ENCODE measurements at regions not wholly inside any gene's neighbourhood (a gene's known extent, or its start where the extent isn't known, plus 50 kb on each side); places are given as distances from the start of the nearest gene placed in this dataset.

- FAIRE-seq (no peak), DNase-seq (ENCODE audit: insufficient read length, low spot score) (no peak)
- TF ChIP-seq POU2F2 (IDR thresholded peaks at IDR 0.05; ENCODE audit: low read depth, low read length), result no peak
- no peak for TF ChIP-seq POLR2AphosphoS5 (IDR thresholded peaks at IDR 0.05; ENCODE audit: low read depth, low read length)
- TF ChIP-seq SPI1 (IDR thresholded peaks at IDR 0.05; ENCODE audit: low read depth, low read length), result no peak
- no peak for TF ChIP-seq TAF1 (IDR thresholded peaks at IDR 0.05; ENCODE audit: low read depth, low read length)
These were observed 1531.6 kb downstream of the KCNT2 start for GRCh38 chr1:195076682-195077081.

GRCh38 chr1:195075973-195076372, 1532.3 kb downstream of the KCNT2 start:
- FAIRE-seq, result no peak
- TF ChIP-seq POLR2AphosphoS5 (IDR thresholded peaks at IDR 0.05; ENCODE audit: low read depth, low read length) (no peak), SPI1 (IDR thresholded peaks at IDR 0.05; ENCODE audit: low read depth, low read length) (no peak), PAX5 (IDR thresholded peaks at IDR 0.05; ENCODE audit: insufficient read depth, low read length, severe bottlenecking) (no peak), POU2F2 (IDR thresholded peaks at IDR 0.05; ENCODE audit: low read depth, low read length) (no peak), TAF1 (IDR thresholded peaks at IDR 0.05; ENCODE audit: low read depth, low read length) (no peak), POLR2A (IDR thresholded peaks at IDR 0.05; ENCODE audit: low read depth, low read length) (no peak)
- no peak for DNase-seq (ENCODE audit: insufficient read length, low spot score)

- TF ChIP-seq POLR2A (IDR thresholded peaks at IDR 0.05; ENCODE audit: low read depth, low read length), result no peak
- no peak for TF ChIP-seq POU2F2 (IDR thresholded peaks at IDR 0.05; ENCODE audit: low read depth, low read length)
- no peak for TF ChIP-seq PAX5 (IDR thresholded peaks at IDR 0.05; ENCODE audit: insufficient read depth, low read length, severe bottlenecking)
- no peak for FAIRE-seq
- DNase-seq (ENCODE audit: insufficient read length, low spot score), result no peak
These were observed 1536.8 kb downstream of the KCNT2 start for GRCh38 chr1:195071461-195071860.

GRCh38 chr1:195065437-195065836, 1542.8 kb downstream of the KCNT2 start:
- FAIRE-seq, result no peak
- TF ChIP-seq TAF1 (IDR thresholded peaks at IDR 0.05; ENCODE audit: low read depth, low read length), result no peak
- TF ChIP-seq POLR2AphosphoS5 (IDR thresholded peaks at IDR 0.05; ENCODE audit: low read depth, low read length), result no peak
- TF ChIP-seq SPI1 (IDR thresholded peaks at IDR 0.05; ENCODE audit: low read depth, low read length), result no peak
- no peak for TF ChIP-seq POU2F2 (IDR thresholded peaks at IDR 0.05; ENCODE audit: low read depth, low read length)
- no peak for TF ChIP-seq POLR2A (IDR thresholded peaks at IDR 0.05; ENCODE audit: low read depth, low read length)
- no peak for TF ChIP-seq PAX5 (IDR thresholded peaks at IDR 0.05; ENCODE audit: insufficient read depth, low read length, severe bottlenecking)
- DNase-seq (ENCODE audit: insufficient read length, low spot score), result no peak

- DNase-seq (ENCODE audit: insufficient read length, low spot score) (no peak), FAIRE-seq (no peak)
- TF ChIP-seq POLR2A (IDR thresholded peaks at IDR 0.05; ENCODE audit: low read depth, low read length) (no peak), POLR2AphosphoS5 (IDR thresholded peaks at IDR 0.05; ENCODE audit: low read depth, low read length) (no peak), SPI1 (IDR thresholded peaks at IDR 0.05; ENCODE audit: low read depth, low read length) (no peak), TAF1 (IDR thresholded peaks at IDR 0.05; ENCODE audit: low read depth, low read length) (no peak), PAX5 (IDR thresholded peaks at IDR 0.05; ENCODE audit: insufficient read depth, low read length, severe bottlenecking) (no peak), POU2F2 (IDR thresholded peaks at IDR 0.05; ENCODE audit: low read depth, low read length) (no peak)
These were observed 1543.9 kb downstream of the KCNT2 start for GRCh38 chr1:195064358-195064757.

GRCh38 chr1:195054217-195054687, 1554.0 kb downstream of the KCNT2 start:
- no peak for FAIRE-seq
- no peak for DNase-seq (ENCODE audit: insufficient read length, low spot score)
- TF ChIP-seq POLR2AphosphoS5 (IDR thresholded peaks at IDR 0.05; ENCODE audit: low read depth, low read length), result no peak
- TF ChIP-seq TAF1 (IDR thresholded peaks at IDR 0.05; ENCODE audit: low read depth, low read length), result no peak
- no peak for TF ChIP-seq SPI1 (IDR thresholded peaks at IDR 0.05; ENCODE audit: low read depth, low read length)
- TF ChIP-seq PAX5 (IDR thresholded peaks at IDR 0.05; ENCODE audit: insufficient read depth, low read length, severe bottlenecking), result no peak
- no peak for TF ChIP-seq POLR2A (IDR thresholded peaks at IDR 0.05; ENCODE audit: low read depth, low read length)
- no peak for TF ChIP-seq POU2F2 (IDR thresholded peaks at IDR 0.05; ENCODE audit: low read depth, low read length)

GRCh38 chr1:195053478-195053877, 1554.8 kb downstream of the KCNT2 start:
- FAIRE-seq (no peak), DNase-seq (ENCODE audit: insufficient read length, low spot score) (no peak)
- TF ChIP-seq TAF1 (IDR thresholded peaks at IDR 0.05; ENCODE audit: low read depth, low read length) (no peak), POLR2AphosphoS5 (IDR thresholded peaks at IDR 0.05; ENCODE audit: low read depth, low read length) (no peak), PAX5 (IDR thresholded peaks at IDR 0.05; ENCODE audit: insufficient read depth, low read length, severe bottlenecking) (no peak), POLR2A (IDR thresholded peaks at IDR 0.05; ENCODE audit: low read depth, low read length) (no peak), POU2F2 (IDR thresholded peaks at IDR 0.05; ENCODE audit: low read depth, low read length) (no peak), SPI1 (IDR thresholded peaks at IDR 0.05; ENCODE audit: low read depth, low read length) (no peak)

- no peak for TF ChIP-seq PAX5 (IDR thresholded peaks at IDR 0.05; ENCODE audit: insufficient read depth, low read length, severe bottlenecking)
- no peak for TF ChIP-seq POU2F2 (IDR thresholded peaks at IDR 0.05; ENCODE audit: low read depth, low read length)
- TF ChIP-seq TAF1 (IDR thresholded peaks at IDR 0.05; ENCODE audit: low read depth, low read length), result no peak
- no peak for TF ChIP-seq SPI1 (IDR thresholded peaks at IDR 0.05; ENCODE audit: low read depth, low read length)
- TF ChIP-seq POLR2AphosphoS5 (IDR thresholded peaks at IDR 0.05; ENCODE audit: low read depth, low read length), result no peak
- no peak for TF ChIP-seq POLR2A (IDR thresholded peaks at IDR 0.05; ENCODE audit: low read depth, low read length)
- no peak for FAIRE-seq
- no peak for DNase-seq (ENCODE audit: insufficient read length, low spot score)
These were observed 1560.5 kb downstream of the KCNT2 start for GRCh38 chr1:195047772-195048171.

GRCh38 chr1:195045072-195045471, 1563.2 kb downstream of the KCNT2 start:
- DNase-seq (ENCODE audit: insufficient read length, low spot score), result no peak
- TF ChIP-seq SPI1 (IDR thresholded peaks at IDR 0.05; ENCODE audit: low read depth, low read length) (no peak), POU2F2 (IDR thresholded peaks at IDR 0.05; ENCODE audit: low read depth, low read length) (no peak), PAX5 (IDR thresholded peaks at IDR 0.05; ENCODE audit: insufficient read depth, low read length, severe bottlenecking) (no peak), POLR2A (IDR thresholded peaks at IDR 0.05; ENCODE audit: low read depth, low read length) (no peak), POLR2AphosphoS5 (IDR thresholded peaks at IDR 0.05; ENCODE audit: low read depth, low read length) (no peak), TAF1 (IDR thresholded peaks at IDR 0.05; ENCODE audit: low read depth, low read length) (no peak)
- FAIRE-seq, result no peak

GRCh38 chr1:195030793-195031192, 1577.4 kb downstream of the KCNT2 start:
- DNase-seq (ENCODE audit: insufficient read length, low spot score), result no peak
- no peak for FAIRE-seq
- TF ChIP-seq POLR2A (IDR thresholded peaks at IDR 0.05; ENCODE audit: low read depth, low read length), result no peak
- TF ChIP-seq POU2F2 (IDR thresholded peaks at IDR 0.05; ENCODE audit: low read depth, low read length), result no peak
- no peak for TF ChIP-seq TAF1 (IDR thresholded peaks at IDR 0.05; ENCODE audit: low read depth, low read length)
- TF ChIP-seq POLR2AphosphoS5 (IDR thresholded peaks at IDR 0.05; ENCODE audit: low read depth, low read length), result no peak
- TF ChIP-seq SPI1 (IDR thresholded peaks at IDR 0.05; ENCODE audit: low read depth, low read length), result no peak
- TF ChIP-seq PAX5 (IDR thresholded peaks at IDR 0.05; ENCODE audit: insufficient read depth, low read length, severe bottlenecking), result no peak
